ENCODE measurements at regions not wholly inside any gene's neighbourhood (a gene's known extent, or its start where the extent isn't known, plus 50 kb on each side); places are given as distances from the start of the nearest gene placed in this dataset.

DNA sequence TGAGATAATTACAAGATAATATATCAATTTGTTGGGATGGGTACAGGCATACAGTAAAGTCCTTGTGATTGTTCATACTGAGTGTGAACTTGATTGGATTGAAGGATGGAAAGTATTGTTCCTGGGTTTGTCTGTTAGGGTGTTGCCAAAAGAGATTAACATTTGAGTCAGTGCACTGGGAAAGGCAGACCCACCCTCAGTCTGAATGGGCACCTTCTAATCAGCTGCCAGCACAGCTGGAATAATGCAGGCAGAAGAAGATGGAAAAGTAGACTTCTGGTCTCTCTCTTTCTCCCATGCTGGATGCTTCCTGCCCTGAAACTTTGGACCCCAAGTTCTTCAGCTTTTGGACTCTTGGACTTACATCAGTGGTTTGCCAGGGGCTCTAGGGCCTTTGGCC is 457.9 kb upstream of the SLIT2 start:
- no peak for TF ChIP-seq CTCF (IDR thresholded peaks at IDR 0.05 in 8 of 11, conservative IDR thresholded peaks at IDR 0.05 in 3 of 11)
- no peak for TF ChIP-seq POLR2A (IDR thresholded peaks at IDR 0.05)
- TF ChIP-seq POLR2AphosphoS5 (IDR thresholded peaks at IDR 0.05), result no peak
